Heart left ventricle (tissue), 16 donors: ENCODE measurements at regions not wholly inside any gene's neighbourhood (a gene's known extent, or its start where the extent isn't known, plus 50 kb on each side); places are given as distances from the start of the nearest gene placed in this dataset.
"Not testable (repeated sequence)": the region's sequence is repeated elsewhere in the genome, so short reads cannot be mapped to it uniquely, and the experiment has no call there.

Experiments
- ATAC-seq, 4 donors: fragments of 200-7000 bp; cut with Tn5 transposase; one replicate each; pipeline ENCODE4 v1.9.1; 2020 to 2022; ENCODE audit warnings: moderate library complexity in 4 of 4, mild to moderate bottlenecking in 3 of 4, moderate number of reproducible peaks in 1 of 4
- DNase-seq, 5 donors: peaks; one replicate each; pipeline ENCODE4 v3.0.0-alpha.2; 2020
- H3K27ac ChIP-seq, 12 donors: fragments of 200-600 bp; sonication (generic) in 4 of 12; one replicate each; pipeline versions ENCODE4 v1.5.0 to v1.8.0; 2016 to 2022; ENCODE audit warnings: mild to moderate bottlenecking in 2 of 12
- H3K27me3 ChIP-seq, 9 donors: fragments of 200-600 bp; sonication (generic) in 2 of 9; one replicate each; pipeline versions ENCODE4 v1.5.1 to v1.8.0; 2016 to 2022; ENCODE audit warnings: mild to moderate bottlenecking in 3 of 9
- H3K36me3 ChIP-seq, 9 donors: fragments of 200-600 bp; sonication (generic) in 2 of 9; one replicate each; pipeline versions ENCODE4 v1.5.0 to v1.8.0; 2018 to 2022; ENCODE audit warnings: mild to moderate bottlenecking in 2 of 9
- H3K4me1 ChIP-seq, 12 donors: fragments of 200-600 bp; sonication (generic) in 4 of 12; one replicate each; pipeline versions ENCODE4 v1.5.0 to v1.8.0; 2016 to 2022; ENCODE audit warnings: mild to moderate bottlenecking in 3 of 12
- H3K4me3 ChIP-seq, 12 donors: fragments of 200-600 bp; sonication (generic) in 4 of 12; one replicate each; pipeline versions ENCODE4 v1.5.0 to v1.8.0; 2017 to 2022; ENCODE audit warnings: mild to moderate bottlenecking in 9 of 12, moderate library complexity in 4 of 12
- H3K9me3 ChIP-seq, 12 donors: fragments of 200-600 bp; sonication (generic) in 4 of 12; one replicate each; pipeline versions ENCODE4 v1.5.0 to v1.8.0; 2016 to 2022; ENCODE audit warnings: mild to moderate bottlenecking in 1 of 12
- POLR2A ChIP-seq, 2 donors: fragments of 450-650 bp; IDR thresholded peaks; one replicate each; pipeline ENCODE4 v1.6.1; 2017; ENCODE audit warnings: antibody characterized with exemption in 2 of 2, mild to moderate bottlenecking in 2 of 2, moderate library complexity in 2 of 2
- WGBS, 4 donors: extraction: QIAGEN DNeasy Blood & Tissue Kit in 2 of 4; methylation state at CpG; one replicate each; pipeline versions ENCODE4 v1.1.5 to v1.1.7; 2013 to 2018; 5-methylcytosine and 5-hydroxymethylcytosine counted together
- intact Hi-C, 10 donors: fragments of 100-400 bp; cut with DNase I; formaldehyde crosslinking; loops; one replicate each; pipeline versions ENCODE4 v1.11.1 to v1.14.2; 2022
- TF ChIP-seq, protein P1 (sequence below), 12 donors: fragments of 200-600 bp; sonication (generic) in 4 of 12; IDR thresholded peaks; one replicate each; pipeline versions ENCODE4 v1.5.0 to v1.8.0; 2018 to 2022; ENCODE audit warnings: antibody characterized with exemption in 12 of 12, mild to moderate bottlenecking in 5 of 12
- donor health status: ischemic (EF 13 %, LVEDD 7.1; RV severe dilation, severe dysfunction).
- donor health status: healthy with polysubstance abuse.
- donor health status: DM: no; HTN: yes; CAD: no.
- donor health status: DM: no; HTN: no; CAD: no.
- donor health status: ischemic (EF 25% LVEDD 6.9; RV normal size, moderate dysfunction).
- donor health status: ischemic (EF 25% LVEDD 5.7; RV mildly dilated, moderate dysfunction).
- donor health status: healthy.
- donor health status: DM: yes; HTN: yes; CAD: no.
- donor health status: ischemic (EF 35%, LVEDD 5.7; RV mildly dilated, moderate dysfunction).
- donor health status: nonischemic (EF 11% LVEDD 7.7; RV severe dilation, severe dysfunction).
- donor health status: DM: yes; HTN: yes; CAD: no.
- donor health status: PGD.
- donor health status: ischemic (EF 29% LVEDD 5.4; RV normal size, mild dysfunction).
- donor health status: nonischemic (EF 23%, LVEDD 6.1; RV moderate dilation, normal function).

DNA sequence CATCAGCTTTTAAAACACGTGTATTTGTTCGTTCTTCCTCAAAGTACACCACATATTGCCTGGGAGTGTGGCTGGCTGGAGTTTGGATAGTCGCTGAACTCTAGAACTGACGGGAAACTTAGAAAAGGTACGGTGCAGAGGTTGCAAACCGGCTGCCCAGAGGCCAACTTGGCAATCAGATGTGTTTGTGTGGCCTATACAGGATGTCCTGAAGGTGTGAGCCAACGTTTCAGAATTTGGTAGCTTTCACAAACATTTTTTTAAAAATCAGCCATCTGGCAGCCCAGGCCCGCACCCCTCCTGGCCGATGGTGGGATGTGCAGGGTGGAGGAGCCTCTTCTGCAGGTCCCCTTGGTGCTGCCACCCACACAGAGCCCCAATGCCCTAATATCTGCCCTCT lies 73.6 kb upstream of the SLC25A33 start:
- no peak for ATAC-seq
- 63 to 78% (median 70%) methylated on average over 8 to 9 of the region's 9 CpGs for WGBS, 4 donors
- Histone ChIP-seq H3K36me3 (no peaks in the 10 kb centered on the region), H3K4me3 (no peak overlapping the region), H3K9me3 (peaks cover 0 to 5% (median 0%) of the 10 kb centered on the region in 12 donors), H3K27me3 (no peaks in the 10 kb centered on the region), H3K27ac (no peak overlapping the region), H3K4me1 (peaks cover 0 to 3% (median 0%) of the 10 kb centered on the region in 12 donors)
- no peak for DNase-seq
- TF ChIP-seq POLR2A (IDR thresholded peaks at IDR 0.05) = no peak
- TF ChIP-seq, protein P1, sequence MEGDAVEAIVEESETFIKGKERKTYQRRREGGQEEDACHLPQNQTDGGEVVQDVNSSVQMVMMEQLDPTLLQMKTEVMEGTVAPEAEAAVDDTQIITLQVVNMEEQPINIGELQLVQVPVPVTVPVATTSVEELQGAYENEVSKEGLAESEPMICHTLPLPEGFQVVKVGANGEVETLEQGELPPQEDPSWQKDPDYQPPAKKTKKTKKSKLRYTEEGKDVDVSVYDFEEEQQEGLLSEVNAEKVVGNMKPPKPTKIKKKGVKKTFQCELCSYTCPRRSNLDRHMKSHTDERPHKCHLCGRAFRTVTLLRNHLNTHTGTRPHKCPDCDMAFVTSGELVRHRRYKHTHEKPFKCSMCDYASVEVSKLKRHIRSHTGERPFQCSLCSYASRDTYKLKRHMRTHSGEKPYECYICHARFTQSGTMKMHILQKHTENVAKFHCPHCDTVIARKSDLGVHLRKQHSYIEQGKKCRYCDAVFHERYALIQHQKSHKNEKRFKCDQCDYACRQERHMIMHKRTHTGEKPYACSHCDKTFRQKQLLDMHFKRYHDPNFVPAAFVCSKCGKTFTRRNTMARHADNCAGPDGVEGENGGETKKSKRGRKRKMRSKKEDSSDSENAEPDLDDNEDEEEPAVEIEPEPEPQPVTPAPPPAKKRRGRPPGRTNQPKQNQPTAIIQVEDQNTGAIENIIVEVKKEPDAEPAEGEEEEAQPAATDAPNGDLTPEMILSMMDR (IDR thresholded peaks at IDR 0.05) = no peak
- intact Hi-C loops = loop anchor here in 1 of 10 donors (2.0 kb wide), 1 partner anchor 17 kb away; no protein-coding TSS in a partner anchor

DNA sequence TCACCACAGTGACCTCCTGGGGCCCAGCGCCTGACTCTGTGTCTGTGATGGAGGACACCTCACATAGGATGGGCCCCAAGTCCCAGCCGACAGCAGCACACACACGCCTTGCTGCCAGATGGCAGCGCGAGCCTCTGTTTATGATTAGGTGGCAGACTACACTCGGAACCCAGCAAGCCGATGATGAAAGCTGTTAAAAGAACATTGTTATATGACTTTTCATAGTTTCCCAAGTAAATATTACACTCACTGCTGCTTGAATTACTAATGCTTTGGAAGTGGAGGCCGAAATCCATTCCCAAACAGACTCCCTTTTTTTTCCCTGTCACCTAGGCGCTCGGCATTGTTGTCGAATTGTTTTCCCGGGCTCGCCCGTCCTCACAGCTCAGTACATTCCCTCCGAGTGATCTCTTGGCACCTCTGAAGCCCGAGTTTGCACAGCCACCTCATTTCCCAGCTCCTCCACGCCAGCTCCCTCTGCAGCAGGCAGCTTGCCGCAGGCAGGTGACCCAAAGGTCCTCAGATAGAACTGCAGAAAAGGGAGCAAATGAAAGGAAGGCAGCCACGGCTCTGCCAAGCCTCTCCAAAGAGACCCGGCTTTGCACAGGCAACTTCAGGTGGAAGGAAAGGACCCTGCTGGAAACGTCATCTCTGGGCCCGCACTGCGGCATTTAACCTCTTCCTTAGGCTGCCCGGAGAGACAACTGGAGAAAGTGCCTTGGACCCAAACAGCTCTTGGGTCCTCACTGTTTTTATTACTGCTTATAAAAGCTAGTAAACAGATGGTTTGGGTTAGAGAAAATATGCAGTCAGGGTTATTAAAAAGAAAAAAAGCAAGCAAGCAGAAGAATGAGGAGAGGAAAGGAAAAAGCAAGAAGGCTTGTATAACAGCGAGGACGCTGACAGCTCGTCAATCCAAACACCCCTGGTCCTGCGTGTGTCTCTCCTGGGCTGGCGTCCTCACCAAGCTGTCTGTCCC lies 72.2 kb upstream of the SLC25A33 start:
- no peaks in the 10 kb centered on the region for H3K27me3 ChIP-seq
- peaks cover 0 to 3% (median 0%) of the 10 kb centered on the region in 12 donors for H3K4me1 ChIP-seq
- H3K36me3 ChIP-seq = no peaks in the 10 kb centered on the region
- intact Hi-C loops = loop anchor here in 1 of 10 donors (2.0 kb wide), 1 partner anchor 16 kb away; no protein-coding TSS in a partner anchor
- TF ChIP-seq POLR2A (IDR thresholded peaks at IDR 0.05) = no peak
- TF ChIP-seq, protein P1 (IDR thresholded peaks at IDR 0.05) = no peak
- H3K27ac ChIP-seq = peak overlapping the region in 9 of 12 donors; percentile 13 to 62 (median 43)
- H3K9me3 ChIP-seq = peaks cover 0 to 5% (median 0%) of the 10 kb centered on the region in 12 donors
- 72 to 77% (median 73%) methylated on average over 28 to 29 of the region's 29 CpGs for WGBS, 4 donors
- ATAC-seq (peak; percentile 70 to 96 (median 90)), DNase-seq (peak in 2 of 5 donors; percentile 51 to 71)
- H3K4me3 ChIP-seq = no peak overlapping the region

- H3K27me3 ChIP-seq, DNase-seq, H3K27ac ChIP-seq, intact Hi-C loops, H3K9me3 ChIP-seq, ATAC-seq, H3K4me1 ChIP-seq, H3K4me3 ChIP-seq, H3K36me3 ChIP-seq: not testable (repeated sequence)
- WGBS, 4 donors = 89 to 91% (median 90%) methylated on average over 3 of the region's 3 CpGs
Measured at GRCh38 chr1:9469882-9470281, 69.4 kb upstream of the SLC25A33 start.

DNA sequence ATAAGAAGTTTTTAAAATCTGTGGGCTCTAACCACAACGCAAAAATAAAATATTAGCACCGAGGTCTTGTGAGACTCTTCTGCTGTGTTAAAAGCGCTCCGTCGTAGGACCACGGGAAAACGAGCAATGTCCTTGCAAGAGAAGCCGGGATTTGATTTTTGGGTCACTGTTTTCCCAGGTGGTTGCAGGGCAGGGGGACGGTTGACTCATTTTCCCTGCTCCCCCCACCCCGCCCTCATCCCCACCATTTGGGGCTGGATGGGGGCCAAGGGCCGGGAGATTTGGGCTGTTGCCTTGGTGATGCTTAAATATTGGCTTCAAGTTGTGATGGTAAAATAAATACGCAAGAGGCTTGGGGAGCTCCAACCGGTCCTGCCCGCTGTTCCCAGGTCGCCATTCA lies 67.6 kb upstream of the SLC25A33 start:
- TF ChIP-seq, protein P1 (IDR thresholded peaks at IDR 0.05) = no peak
- no peak for TF ChIP-seq POLR2A (IDR thresholded peaks at IDR 0.05)
- Histone ChIP-seq H3K36me3 (no peaks in the 10 kb centered on the region), H3K4me3 (no peak overlapping the region), H3K27ac (no peak overlapping the region), H3K4me1 (peaks cover 0 to 8% (median 0%) of the 10 kb centered on the region in 12 donors), H3K9me3 (no peaks in the 10 kb centered on the region), H3K27me3 (peaks cover 0 to 8% (median 0%) of the 10 kb centered on the region in 9 donors)
- ATAC-seq (no peak), DNase-seq (no peak)
- intact Hi-C loops = no loop called here
- 59 to 72% (median 69%) methylated on average over 15 of the region's 15 CpGs for WGBS, 4 donors
